SK-N-SH (cell line): ENCODE measurements at regions not wholly inside any gene's neighbourhood (a gene's known extent, or its start where the extent isn't known, plus 50 kb on each side); places are given as distances from the start of the nearest gene placed in this dataset.
A peak's percentile ranks its signal among the peaks of the same experiment; 100 is the strongest.

ENCODE experiments used
- EP300 ChIP-seq, 2 experiments: IDR thresholded peaks; 2 replicates each; pipeline versions ENCODE4 v1.4.0 to v1.6.1; 2012; ENCODE audit warnings: borderline replicate concordance in 1 of 2, low read depth in 1 of 2, low read length in 1 of 2
- FOSL2 ChIP-seq: IDR thresholded peaks from 2 replicates; pipeline ENCODE4 v1.4.0; 2012; ENCODE audit warnings: low read depth, mild to moderate bottlenecking, moderate library complexity, borderline replicate concordance
- GABPA ChIP-seq: IDR thresholded peaks from 2 replicates; pipeline ENCODE4 v1.4.0; 2012; ENCODE audit warnings: low read depth, mild to moderate bottlenecking
- GATA2 ChIP-seq: sonication (generic); formaldehyde crosslinking; IDR thresholded peaks from 2 replicates; pipeline ENCODE4 v1.5.0; 2020; ENCODE audit warnings: mild to moderate bottlenecking, missing genetic modification reagents
- JUND ChIP-seq: IDR thresholded peaks from 2 replicates; pipeline ENCODE4 v1.4.0; 2012
- MEF2A ChIP-seq: IDR thresholded peaks from 2 replicates; pipeline ENCODE4 v1.4.0; 2012; ENCODE audit warnings: low read depth, borderline replicate concordance
- MXI1 ChIP-seq: IDR thresholded peaks from 2 replicates; pipeline ENCODE4 v1.6.1; 2012; ENCODE audit warnings: mild to moderate bottlenecking, low read depth, low read length, improper control_type of control experiment
- NFIC ChIP-seq: IDR thresholded peaks from 2 replicates; pipeline ENCODE4 v1.4.0; 2012; ENCODE audit warnings: borderline replicate concordance
- RAD21 ChIP-seq: IDR thresholded peaks from 2 replicates; pipeline ENCODE4 v1.6.1; 2012; ENCODE audit warnings: mild to moderate bottlenecking, low read length
- RFX5 ChIP-seq: IDR thresholded peaks from 2 replicates; pipeline ENCODE4 v1.6.1; 2012; ENCODE audit warnings: mild to moderate bottlenecking, improper control_type of control experiment, low read length
- RXRA ChIP-seq: IDR thresholded peaks from 2 replicates; pipeline ENCODE4 v1.4.0; 2012; ENCODE audit warnings: low read depth, mild to moderate bottlenecking, borderline replicate concordance
- SIN3A ChIP-seq: IDR thresholded peaks from 2 replicates; pipeline ENCODE4 v1.6.1; 2012; ENCODE audit warnings: low read depth, mild to moderate bottlenecking, low read length, moderate library complexity, borderline replicate concordance
- TEAD4 ChIP-seq: IDR thresholded peaks from 2 replicates; pipeline ENCODE4 v1.4.0; 2012; ENCODE audit warnings: mild to moderate bottlenecking, borderline replicate concordance; ENCODE audit not compliant: insufficient read depth
- TF ChIP-seq, protein P1 (sequence below): IDR thresholded peaks from 2 replicates; pipeline ENCODE4; 2012
- TF ChIP-seq, protein P2 (sequence below): fragments of 200-600 bp; sonication (generic); IDR thresholded peaks from 2 replicates; pipeline ENCODE4 v1.6.1; 2017; ENCODE audit warnings: antibody characterized with exemption, mild to moderate bottlenecking, moderate library complexity
- TF ChIP-seq, protein P3 (sequence below): IDR thresholded peaks from 2 replicates; pipeline ENCODE4 v1.6.1; 2012; ENCODE audit warnings: mild to moderate bottlenecking, low read depth, low read length, moderate library complexity
- TF ChIP-seq, protein P4 (sequence below): IDR thresholded peaks from 2 replicates; pipeline ENCODE4 v1.4.0; 2012; ENCODE audit warnings: low read depth
- TF ChIP-seq, protein P5 (sequence below): fragments of 150-350 bp; IDR thresholded peaks from 2 replicates; pipeline ENCODE4 v1.6.1; 2017; ENCODE audit warnings: antibody characterized with exemption, low read length, low read depth, borderline replicate concordance
- TF ChIP-seq, protein P6 (sequence below): fragments of 150-350 bp; IDR thresholded peaks from 2 replicates; pipeline ENCODE4 v1.6.1; 2016; ENCODE audit warnings: mild to moderate bottlenecking, low read depth, low read length

DNA sequence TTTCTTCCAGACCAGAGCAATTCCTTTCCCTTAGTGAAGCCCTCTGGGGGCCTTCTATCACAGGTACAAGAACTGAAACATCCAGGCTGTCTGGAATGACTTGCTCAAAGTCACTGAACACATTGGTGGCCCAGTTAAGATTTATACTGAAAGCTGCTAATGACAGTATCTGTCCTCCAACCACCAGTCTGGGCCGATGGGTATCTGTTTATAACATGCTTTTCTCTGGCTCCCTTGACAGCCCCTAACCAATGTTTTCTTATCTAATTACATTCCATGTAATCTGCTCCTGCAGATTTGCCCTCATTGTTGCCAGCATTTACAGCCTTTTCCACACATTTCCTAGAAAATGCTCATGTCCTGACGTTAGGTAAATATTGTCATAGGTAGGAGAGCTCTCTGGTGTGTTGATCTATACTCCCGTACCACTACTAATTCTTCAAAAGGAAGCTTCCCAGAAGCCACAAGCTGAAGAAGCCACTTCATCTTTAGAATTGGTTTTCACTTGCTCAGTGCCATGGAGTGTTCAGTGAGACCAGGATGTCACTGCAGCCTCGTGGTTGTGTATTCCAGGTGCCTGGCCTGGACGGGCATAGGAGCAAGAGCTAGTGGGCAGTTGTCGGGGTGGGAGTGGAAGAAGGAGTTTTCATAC is 163.9 kb downstream of the TSEN15 start (continued):
- TF ChIP-seq, protein P1, sequence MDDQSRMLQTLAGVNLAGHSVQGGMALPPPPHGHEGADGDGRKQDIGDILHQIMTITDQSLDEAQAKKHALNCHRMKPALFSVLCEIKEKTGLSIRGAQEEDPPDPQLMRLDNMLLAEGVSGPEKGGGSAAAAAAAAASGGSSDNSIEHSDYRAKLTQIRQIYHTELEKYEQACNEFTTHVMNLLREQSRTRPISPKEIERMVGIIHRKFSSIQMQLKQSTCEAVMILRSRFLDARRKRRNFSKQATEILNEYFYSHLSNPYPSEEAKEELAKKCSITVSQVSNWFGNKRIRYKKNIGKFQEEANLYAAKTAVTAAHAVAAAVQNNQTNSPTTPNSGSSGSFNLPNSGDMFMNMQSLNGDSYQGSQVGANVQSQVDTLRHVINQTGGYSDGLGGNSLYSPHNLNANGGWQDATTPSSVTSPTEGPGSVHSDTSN: no peak
- TF ChIP-seq MXI1: peak; percentile 81
- no peak for TF ChIP-seq SIN3A
- TF ChIP-seq, protein P2, sequence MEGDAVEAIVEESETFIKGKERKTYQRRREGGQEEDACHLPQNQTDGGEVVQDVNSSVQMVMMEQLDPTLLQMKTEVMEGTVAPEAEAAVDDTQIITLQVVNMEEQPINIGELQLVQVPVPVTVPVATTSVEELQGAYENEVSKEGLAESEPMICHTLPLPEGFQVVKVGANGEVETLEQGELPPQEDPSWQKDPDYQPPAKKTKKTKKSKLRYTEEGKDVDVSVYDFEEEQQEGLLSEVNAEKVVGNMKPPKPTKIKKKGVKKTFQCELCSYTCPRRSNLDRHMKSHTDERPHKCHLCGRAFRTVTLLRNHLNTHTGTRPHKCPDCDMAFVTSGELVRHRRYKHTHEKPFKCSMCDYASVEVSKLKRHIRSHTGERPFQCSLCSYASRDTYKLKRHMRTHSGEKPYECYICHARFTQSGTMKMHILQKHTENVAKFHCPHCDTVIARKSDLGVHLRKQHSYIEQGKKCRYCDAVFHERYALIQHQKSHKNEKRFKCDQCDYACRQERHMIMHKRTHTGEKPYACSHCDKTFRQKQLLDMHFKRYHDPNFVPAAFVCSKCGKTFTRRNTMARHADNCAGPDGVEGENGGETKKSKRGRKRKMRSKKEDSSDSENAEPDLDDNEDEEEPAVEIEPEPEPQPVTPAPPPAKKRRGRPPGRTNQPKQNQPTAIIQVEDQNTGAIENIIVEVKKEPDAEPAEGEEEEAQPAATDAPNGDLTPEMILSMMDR: no peak
- TF ChIP-seq EP300 (IDR thresholded peaks at IDR 0.05; ENCODE audit: borderline replicate concordance in 1 of 2, low read depth in 1 of 2, low read length in 1 of 2): peak in 1 of 2 experiments; percentile 85; a peak in 2 of 4 replicates
- TF ChIP-seq NFIC: no peak
- TF ChIP-seq, protein P3, sequence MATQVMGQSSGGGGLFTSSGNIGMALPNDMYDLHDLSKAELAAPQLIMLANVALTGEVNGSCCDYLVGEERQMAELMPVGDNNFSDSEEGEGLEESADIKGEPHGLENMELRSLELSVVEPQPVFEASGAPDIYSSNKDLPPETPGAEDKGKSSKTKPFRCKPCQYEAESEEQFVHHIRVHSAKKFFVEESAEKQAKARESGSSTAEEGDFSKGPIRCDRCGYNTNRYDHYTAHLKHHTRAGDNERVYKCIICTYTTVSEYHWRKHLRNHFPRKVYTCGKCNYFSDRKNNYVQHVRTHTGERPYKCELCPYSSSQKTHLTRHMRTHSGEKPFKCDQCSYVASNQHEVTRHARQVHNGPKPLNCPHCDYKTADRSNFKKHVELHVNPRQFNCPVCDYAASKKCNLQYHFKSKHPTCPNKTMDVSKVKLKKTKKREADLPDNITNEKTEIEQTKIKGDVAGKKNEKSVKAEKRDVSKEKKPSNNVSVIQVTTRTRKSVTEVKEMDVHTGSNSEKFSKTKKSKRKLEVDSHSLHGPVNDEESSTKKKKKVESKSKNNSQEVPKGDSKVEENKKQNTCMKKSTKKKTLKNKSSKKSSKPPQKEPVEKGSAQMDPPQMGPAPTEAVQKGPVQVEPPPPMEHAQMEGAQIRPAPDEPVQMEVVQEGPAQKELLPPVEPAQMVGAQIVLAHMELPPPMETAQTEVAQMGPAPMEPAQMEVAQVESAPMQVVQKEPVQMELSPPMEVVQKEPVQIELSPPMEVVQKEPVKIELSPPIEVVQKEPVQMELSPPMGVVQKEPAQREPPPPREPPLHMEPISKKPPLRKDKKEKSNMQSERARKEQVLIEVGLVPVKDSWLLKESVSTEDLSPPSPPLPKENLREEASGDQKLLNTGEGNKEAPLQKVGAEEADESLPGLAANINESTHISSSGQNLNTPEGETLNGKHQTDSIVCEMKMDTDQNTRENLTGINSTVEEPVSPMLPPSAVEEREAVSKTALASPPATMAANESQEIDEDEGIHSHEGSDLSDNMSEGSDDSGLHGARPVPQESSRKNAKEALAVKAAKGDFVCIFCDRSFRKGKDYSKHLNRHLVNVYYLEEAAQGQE: no peak
- no peak for TF ChIP-seq GABPA
- TF ChIP-seq JUND: no peak
- TF ChIP-seq, protein P4, sequence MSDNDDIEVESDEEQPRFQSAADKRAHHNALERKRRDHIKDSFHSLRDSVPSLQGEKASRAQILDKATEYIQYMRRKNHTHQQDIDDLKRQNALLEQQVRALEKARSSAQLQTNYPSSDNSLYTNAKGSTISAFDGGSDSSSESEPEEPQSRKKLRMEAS: no peak
- peak; percentile 10; the same call in 1 of the 2 replicates for TF ChIP-seq RAD21
- TF ChIP-seq, protein P5, sequence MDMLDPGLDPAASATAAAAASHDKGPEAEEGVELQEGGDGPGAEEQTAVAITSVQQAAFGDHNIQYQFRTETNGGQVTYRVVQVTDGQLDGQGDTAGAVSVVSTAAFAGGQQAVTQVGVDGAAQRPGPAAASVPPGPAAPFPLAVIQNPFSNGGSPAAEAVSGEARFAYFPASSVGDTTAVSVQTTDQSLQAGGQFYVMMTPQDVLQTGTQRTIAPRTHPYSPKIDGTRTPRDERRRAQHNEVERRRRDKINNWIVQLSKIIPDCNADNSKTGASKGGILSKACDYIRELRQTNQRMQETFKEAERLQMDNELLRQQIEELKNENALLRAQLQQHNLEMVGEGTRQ: no peak
- TF ChIP-seq, protein P6, sequence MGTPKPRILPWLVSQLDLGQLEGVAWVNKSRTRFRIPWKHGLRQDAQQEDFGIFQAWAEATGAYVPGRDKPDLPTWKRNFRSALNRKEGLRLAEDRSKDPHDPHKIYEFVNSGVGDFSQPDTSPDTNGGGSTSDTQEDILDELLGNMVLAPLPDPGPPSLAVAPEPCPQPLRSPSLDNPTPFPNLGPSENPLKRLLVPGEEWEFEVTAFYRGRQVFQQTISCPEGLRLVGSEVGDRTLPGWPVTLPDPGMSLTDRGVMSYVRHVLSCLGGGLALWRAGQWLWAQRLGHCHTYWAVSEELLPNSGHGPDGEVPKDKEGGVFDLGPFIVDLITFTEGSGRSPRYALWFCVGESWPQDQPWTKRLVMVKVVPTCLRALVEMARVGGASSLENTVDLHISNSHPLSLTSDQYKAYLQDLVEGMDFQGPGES: no peak
- no peak for TF ChIP-seq RFX5
- peak; percentile 86 for TF ChIP-seq GATA2 (CRISPR knock-in tag)
- no peak for TF ChIP-seq FOSL2
- no peak for TF ChIP-seq MEF2A
- TF ChIP-seq TEAD4: no peak
- no peak for TF ChIP-seq RXRA
